HG02840 (cell line): ENCODE measurements at regions not wholly inside any gene's neighbourhood (a gene's known extent, or its start where the extent isn't known, plus 50 kb on each side); places are given as distances from the start of the nearest gene placed in this dataset.

Experiments
- ATAC-seq: cut with Tn5 transposase; IDR thresholded peaks from one replicate; pipeline ENCODE4 v1.9.1; 2021; ENCODE audit warnings: mild to moderate bottlenecking, moderate library complexity, moderate number of reproducible peaks; ENCODE audit not compliant: unreplicated experiment, low FRiP score

DNA sequence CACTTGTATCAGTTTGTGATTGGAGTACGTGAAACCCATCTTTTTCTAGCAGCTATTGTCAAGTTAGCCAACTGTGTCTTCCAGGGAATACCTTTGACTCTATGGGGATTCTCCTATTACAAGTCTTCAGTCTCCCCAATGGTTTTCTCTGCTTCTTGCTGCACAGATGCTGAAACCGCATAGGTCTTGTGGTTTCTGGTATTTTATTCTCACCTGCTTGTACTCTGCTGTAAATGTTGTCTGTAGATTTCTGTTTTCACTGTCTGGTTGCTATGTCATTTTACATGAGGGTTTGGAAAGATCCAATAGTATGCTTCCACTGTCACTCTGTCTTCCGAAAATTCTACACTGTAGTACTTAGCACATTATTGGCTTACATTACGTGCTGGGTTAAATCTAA is 1196.9 kb upstream of the C9orf72 start:
- ATAC-seq = no peak

DNA sequence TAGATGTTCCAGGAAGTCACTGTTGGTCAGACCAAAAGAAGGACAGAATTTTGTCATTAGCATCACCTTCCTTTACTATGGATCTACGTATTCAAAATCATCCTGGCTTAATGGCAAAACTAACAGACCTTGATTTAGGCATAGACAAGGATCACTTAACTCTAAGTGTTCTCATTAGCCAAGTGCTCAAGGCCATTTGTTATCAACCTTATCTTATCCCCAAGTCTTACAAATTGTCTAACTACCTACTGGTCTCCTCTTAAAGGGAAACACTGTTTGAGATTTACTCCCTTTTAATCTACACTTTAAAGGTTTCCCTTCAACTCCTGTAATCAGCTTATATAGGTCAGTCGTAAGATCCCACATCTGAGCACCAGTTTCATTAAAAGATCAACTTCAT is 1197.5 kb upstream of the C9orf72 start:
- no peak for ATAC-seq

DNA sequence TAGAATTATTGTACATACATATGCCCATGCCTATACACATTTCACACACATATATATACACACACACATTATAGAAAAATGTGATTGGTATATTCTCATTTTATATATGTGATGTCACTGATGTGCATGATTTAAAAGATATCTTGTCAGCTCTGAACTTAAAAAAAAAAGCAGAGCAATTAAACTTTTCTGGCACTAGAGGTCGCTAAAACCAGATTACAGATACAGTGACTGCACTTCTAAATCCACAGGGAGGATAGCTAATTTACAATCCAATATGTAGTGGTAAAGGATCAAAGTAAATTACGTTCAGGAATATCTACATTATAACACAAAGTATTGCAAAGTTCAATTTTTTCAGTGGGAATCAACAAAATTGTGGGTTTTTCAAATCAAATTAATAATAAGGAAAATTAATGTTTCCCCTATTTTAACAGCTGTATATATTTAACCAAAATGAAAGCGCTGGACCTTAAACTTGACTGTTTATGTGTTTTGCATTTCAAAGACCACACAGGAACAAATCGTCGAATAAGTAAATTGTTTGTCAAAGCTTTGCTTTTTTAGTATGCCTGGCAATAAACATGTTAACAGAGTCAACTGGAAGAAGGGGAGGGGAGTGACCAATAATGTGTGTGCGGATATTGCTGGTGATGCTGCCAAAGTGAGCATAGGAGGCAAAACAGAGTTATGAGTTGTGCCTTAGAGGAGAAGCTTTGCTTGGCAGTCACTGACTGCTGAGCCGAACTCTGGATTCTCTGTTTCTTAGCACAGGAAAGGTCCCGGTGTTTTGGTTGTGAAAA is 1201.4 kb upstream of the C9orf72 start:
- ATAC-seq = no peak

DNA sequence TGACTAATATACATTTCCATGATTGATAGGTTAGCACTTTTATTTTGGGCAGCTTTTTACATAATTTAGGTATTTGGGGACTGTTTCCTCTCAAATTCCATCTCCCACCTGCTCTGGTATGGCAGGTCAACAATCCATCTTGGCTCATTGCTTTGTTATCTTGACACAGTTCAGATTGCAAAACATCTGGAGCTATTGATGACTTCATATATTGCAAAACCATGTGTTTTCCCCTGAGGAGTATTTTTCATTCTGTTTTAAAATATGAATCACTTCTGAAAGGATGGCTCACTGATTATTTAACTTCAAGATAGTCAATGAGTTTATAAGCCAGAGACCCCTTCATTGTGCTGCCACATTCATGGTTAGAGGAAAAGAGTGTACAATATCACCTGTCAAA is 1206.0 kb upstream of the C9orf72 start:
- no peak for ATAC-seq

DNA sequence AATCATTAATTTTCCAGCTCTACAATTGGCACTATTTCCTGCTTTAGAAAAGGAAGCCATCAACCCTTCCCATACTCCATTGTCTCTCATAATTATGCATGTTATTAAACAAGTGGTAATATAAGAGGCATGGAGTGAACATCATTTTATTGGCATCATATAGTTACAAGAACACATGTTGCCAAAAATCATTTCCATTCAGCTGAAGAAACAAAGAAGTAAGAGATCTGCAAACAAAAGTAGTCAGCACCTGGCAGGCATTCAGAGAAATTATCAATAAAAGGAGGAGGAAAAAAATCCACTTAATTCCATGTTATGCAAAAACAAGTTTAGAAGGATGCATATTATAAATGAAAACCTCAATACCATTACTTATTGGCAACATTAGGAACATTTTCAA is 1208.2 kb upstream of the C9orf72 start:
- no peak for ATAC-seq

DNA sequence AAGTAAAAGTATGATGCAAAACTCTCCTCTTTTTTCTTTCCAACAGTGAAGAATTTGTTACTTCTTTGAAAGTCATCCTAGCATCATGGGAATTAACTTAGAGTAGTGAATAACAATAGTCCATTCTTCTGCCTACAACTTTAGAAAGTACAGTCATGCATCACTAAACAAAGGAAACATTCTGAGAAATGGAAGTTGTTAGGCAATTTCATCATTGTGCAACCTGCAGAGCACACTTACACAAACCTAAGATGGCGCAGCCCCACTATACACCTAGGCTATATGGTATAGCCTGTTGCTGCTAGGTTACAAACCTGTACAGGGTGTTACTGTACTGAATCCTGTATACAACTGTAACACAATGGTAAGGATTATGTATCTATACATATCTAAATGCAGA is 1209.3 kb upstream of the C9orf72 start:
- no peak for ATAC-seq

DNA sequence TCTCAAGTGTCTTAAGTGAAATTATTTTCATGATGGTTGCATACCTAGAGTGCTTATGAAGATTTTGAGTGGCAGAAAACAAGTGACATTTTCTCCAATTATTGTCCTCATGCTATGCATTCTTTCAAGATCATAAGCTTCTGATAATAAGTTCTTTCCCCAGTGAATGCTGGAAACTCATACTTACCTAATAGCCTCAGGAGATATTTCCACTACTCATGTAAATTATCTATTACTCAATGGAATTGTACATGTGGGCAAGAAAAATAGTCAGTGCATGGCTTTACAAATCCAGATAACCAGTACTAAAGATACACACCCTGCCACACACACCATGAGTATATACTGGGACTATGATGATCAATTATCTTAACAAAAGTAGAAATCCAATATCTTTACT is 1219.4 kb upstream of the C9orf72 start:
- ATAC-seq = no peak

DNA sequence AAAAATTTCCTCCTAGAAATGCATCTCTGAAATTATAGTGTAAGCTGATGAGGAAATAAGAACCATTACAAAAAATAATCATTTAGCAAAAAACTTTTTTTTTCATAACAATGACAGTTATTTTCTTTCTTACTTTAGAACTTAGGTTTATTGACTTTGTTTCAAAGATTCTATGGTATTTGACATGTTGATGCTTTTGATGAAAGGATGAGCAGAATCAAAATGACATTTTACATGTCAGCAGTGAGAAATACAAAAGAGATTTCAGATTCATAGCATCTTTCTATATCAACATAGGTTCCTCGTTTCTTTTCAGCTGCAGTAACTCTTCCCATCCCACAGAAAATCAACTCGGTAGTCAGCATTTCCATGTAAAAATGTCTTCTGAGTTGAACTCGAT is 1226.6 kb upstream of the C9orf72 start:
- ATAC-seq = no peak

DNA sequence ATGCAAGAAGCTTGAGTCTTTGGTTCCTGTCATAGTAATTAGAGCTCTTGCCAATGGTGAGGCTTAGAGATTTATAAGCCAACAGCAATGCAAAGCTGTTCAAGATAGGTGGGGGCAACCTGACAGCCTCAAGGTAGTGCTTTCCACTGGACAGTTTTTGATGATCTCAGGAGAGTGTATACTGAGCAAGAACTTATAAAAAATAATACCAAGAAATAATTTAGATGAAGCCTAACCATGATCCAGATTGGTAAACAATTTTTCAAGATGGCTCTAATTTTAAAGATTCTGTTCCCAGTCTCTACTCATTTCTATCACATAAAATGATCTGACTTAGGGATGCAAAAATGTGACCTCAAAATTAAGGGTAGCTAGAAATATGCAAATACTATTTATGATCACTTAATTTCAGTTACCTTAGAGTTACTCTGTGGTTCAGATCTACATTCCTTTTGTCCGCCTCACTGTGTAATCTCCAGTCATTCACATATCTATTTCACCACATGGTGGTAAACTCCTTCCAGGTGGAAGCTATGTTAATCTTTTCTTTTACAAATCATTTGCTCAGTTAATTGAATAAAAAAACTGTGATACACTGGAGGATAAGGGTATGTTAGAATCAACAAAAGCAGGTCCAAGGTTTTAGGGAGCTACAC is 1228.0 kb upstream of the C9orf72 start:
- ATAC-seq = no peak

DNA sequence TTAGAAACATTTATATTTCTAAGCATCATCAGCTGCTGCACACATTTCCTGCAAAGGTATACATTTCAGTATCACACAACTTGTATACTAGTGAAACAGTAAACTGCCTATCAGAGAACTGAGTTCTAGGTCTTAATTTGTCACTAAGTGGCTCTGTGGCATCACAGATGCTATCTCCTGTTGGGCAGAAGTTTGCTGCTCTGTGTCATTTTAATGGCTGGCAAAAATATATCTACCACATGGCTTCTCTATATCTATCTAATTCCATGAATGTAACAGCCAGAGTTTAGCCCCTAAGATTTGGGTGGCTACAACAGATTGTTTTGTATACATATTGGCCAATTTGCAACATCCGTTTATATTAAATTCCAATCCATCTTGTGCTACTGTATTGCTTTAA is 1231.9 kb upstream of the C9orf72 start:
- no peak for ATAC-seq

DNA sequence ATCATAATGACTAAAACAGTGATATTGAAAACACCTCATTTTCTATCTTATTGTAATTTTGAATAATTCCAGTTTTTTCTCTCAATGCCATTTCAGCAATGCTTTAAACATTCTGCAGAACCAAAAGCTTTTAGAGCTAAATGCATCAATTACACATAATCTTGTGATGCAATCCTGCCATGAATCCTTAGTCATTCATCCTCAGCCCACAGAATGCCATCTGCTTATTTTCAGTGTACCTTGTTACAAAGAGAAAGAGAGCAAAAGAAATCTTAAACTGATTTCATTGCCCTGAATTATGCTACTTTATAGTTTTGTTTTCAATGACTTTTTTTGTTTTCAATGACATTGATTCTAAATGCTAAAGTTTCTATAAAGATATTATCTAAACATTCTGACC is 1234.8 kb upstream of the C9orf72 start:
- no peak for ATAC-seq

DNA sequence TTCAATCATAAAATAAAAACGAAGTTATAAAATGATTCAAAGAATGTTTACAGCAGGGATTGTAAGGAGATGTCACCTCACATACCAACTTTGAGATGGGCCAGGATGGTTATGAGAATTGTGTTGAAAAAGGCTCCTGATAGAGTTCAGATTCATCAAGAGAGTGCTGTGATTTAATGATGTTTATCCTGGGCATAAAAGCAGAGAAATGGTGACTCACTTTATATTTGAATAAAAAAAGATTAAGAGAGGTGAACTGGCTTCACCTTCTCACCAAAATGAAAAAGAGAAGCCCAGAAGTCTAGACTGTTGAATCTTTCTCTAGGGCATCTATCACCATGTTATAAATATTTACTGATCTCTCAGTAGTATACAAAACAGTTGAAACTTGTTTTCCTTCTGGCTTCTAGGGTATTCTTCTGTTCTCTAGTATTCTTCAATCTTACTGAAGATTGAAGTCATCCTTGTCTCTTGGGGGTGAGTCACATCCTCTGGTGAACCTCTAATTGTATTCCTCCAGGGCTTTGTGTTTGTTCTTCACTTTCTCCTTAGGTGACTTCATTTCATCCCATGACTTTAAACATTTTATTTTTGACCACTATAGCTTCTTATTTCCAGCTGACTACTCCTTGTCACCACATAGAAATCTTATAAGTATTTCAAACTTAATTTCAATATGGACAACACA is 1237.3 kb upstream of the C9orf72 start:
- ATAC-seq = no peak

DNA sequence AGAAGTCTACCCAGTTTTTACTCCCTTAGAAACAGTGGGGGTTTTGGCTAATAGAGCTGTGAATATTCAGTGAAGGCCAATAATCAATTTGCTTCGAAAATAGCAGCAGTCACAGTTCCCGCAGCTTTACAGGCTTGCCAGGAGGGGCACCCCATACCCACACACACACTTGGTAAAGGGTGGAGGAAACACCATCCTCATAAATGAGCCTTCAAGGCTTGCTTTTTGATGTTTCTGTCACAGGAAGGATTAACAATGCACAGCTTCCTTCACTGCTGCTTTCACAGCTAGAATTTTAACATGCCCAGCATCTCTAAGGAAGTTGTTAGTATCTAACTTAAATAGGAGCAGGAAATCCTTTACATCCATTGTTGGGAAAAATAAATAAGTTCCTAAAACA is 1247.5 kb upstream of the C9orf72 start:
- no peak for ATAC-seq

DNA sequence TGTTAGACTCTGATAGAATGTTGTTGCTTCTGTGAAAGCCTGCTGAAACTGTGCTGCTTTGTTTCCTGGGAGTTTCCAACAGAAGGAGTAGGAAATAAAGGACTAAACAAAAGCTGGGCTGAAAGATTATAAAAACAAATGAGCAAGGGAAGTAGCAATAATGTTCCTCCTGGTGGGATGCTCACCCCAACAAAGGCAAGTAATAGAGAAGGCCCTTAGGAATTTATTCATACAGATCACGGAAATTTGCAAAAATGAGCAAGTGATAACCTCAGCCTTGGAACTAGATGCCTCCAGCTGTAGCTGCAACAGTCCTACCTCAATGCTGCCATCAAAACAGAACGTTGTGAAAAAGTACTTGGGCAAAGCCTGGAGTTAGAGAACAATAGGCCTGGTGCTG is 1248.0 kb upstream of the C9orf72 start:
- ATAC-seq = no peak

DNA sequence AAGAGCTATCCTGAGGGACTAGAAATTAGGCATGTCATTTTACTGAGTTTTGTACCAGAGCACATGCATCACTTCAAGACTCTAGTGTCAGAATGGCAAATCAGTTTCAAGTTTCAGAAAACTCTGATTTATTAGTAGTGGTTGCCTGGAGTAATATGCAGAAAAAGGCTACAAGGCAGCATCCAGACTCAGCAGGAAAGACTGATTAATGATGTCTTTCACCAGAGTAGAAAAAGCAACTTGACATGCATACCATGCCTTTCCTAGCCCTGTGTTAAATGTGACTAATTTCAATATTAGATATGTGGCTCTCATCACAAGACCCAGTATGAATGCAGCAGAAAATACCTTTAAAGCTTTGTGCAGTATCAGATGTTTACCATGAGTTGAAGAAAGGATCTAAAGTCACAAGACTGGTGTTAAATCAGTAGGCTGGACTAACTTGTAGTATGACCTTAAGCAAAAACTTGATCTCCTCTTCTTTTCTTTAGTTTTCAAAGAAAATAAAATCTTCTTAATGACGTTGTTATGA is 1251.2 kb upstream of the C9orf72 start:
- ATAC-seq = no peak

DNA sequence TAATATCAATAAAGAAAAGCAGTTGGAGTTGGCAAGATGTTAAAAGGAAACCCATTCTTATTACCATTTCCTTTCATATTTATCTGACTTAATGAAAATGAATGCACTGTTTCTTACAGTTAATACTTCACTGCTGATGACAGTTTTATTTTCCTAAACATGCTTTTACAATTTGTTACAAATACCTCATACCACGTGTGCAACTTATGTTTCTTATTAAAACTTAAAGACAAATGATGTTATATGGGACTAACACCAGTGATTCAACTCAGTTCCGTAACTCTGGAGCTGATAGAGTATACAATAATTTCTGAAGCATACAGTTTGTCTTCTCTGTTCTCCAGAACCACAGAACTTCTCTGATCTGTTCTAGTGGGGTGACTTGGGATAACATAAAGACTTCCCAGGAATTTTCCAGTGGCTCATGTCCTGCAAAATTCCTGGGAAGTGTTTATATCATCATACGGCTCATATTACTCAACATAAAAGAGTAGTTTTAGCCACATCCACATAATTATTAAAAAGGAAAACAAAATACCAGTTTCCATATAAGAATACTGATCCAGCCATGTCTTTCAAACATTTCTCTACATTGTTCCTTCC is 1259.0 kb upstream of the C9orf72 start:
- no peak for ATAC-seq

DNA sequence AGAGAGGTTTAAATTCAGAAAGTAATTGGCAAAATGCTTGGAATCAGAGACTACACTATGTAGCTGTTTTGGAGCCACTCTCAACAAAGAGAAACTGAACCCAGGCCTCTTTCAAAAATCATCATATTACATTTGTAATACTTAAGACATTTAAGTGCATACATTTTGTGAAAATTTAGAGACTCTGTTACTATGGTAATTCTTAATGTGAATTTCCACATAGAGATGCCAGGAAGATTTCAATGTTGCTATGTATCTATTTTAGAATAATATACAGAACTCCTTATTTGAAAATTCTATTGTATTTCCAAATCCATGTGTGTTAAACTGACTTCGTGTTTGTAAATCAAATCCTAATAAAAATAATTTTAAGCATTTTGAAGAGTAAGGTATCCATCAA is 1260.9 kb upstream of the C9orf72 start:
- no peak for ATAC-seq

DNA sequence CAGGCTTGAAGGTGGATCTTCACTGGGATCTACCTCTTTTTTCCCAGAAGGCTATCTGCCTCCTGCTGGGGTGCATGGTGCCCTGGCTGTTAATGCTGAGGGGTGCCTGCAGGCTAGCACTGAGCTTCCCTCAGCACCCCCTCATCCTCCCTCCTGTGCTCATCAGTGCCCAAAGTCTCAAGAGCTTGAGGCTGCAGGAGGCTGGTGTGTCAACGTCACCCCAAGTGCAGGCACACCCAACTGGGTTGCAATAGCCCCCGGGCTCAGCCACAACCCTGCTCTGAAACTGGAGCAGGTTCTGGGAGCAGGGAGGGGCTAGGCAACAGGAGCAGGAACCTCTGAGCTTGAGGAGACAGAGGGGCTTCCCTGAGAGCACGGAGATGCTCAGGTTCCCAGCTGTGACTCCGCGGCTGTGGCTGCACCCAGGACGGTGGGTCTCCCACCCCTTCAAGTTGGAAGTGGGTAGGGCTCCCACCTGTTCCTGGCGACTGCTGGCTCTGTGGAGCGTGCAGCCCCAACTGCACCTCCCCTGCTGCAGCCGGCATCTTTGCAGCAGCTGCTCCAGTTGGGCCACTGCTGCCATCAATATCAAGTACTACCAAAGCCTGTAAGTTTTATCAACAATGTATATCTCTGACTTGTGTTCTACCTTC is 1266.6 kb upstream of the C9orf72 start:
- ATAC-seq = no peak

DNA sequence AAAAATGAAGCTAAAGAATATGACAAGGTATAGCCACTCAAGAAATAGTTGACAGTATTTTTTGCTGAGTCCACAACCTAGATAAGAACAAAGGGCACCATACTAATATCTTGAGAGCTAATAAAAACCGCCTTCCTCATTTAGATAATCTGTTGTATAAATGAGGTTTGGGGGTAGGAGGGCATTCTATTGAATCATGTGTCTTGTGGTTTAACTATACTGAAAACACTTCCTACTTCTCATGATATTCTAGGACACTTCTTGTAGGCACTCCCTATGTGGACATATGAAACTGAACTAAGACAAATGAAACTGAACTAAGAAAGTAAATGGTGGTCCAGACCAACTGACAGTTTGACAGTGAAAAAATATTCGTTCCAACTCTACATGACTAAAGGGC is 1268.5 kb upstream of the C9orf72 start:
- ATAC-seq = no peak

DNA sequence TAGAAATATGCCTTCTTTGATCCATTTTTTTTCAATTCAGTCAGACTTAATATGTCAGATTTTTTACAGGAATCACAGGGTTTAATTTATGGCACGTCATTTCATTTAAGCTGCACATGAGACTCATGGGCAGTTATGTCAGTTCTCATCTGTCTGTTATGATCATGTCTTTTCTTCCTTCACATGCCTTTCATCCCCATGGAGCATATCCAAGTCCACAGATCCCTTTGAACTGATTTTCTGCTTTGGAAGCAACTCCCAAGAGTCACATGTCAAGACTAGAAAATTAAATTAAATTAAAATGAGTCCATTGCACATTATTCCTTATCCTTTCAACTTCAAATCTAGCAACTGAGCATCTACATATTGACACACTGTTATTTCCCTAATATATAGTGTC is 1274.0 kb upstream of the C9orf72 start:
- ATAC-seq = no peak

DNA sequence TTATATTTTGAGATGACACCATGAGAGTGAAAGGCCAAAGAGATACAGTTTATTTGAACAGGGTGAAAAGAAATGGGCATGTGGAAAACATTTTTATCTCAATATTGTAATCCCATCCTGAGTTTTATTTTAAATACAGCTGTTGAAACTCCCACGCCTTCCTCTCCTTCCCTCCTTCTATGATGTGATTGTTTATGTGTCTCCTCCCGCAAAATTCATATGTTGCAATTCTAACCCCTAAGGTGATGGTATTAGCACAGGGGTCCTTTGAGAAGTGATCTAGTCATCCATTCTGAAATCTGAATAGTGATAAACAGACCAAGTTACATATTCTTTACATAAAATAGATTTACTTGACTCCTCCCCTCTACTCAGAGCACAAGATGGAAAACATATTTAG is 1275.4 kb upstream of the C9orf72 start:
- ATAC-seq = no peak
